Stimulated activated naive B cell treated with anti-CD40 and anti-IgM and Interleukin-4, amounts not matched to agents 10 μg/mL and 1 μg/mL and 100 μg/mL, for 72 hours (primary cell): ENCODE measurements at regions not wholly inside any gene's neighbourhood (a gene's known extent, or its start where the extent isn't known, plus 50 kb on each side); places are given as distances from the start of the nearest gene placed in this dataset.
"Not testable (repeated sequence)": the region's sequence is repeated elsewhere in the genome, so short reads cannot be mapped to it uniquely, and the experiment has no call there.

Source experiments
- ATAC-seq, 2 donors: fragments of 150-1000 bp; cut with Tn5 transposase; replicated peaks; 2 replicates each; pipeline ENCODE4 v1.10.0; 2021; ENCODE audit warnings: moderate library complexity in 1 of 2
- DNase-seq: peaks from one replicate; pipeline ENCODE4 v3.0.0; 2021
- H3K27ac Mint-ChIP-seq: one replicate; pipeline ENCODE4 v1.8.0; 2022; ENCODE audit warnings: mild to moderate bottlenecking, mixed read lengths
- H3K27me3 Mint-ChIP-seq, 2 donors: one replicate each; pipeline ENCODE4 v1.8.0; 2022; ENCODE audit warnings: mixed read lengths in 2 of 2
- H3K36me3 Mint-ChIP-seq, 2 donors: one replicate each; pipeline ENCODE4 v1.8.0; 2022; ENCODE audit warnings: mixed read lengths in 2 of 2, mild to moderate bottlenecking in 1 of 2
- H3K4me1 Mint-ChIP-seq, 2 donors: one replicate each; pipeline ENCODE4 v1.8.0; 2022; ENCODE audit warnings: mixed read lengths in 2 of 2, mild to moderate bottlenecking in 1 of 2
- H3K4me3 Mint-ChIP-seq, 2 donors: one replicate each; pipeline ENCODE4 v1.8.0; 2022; ENCODE audit warnings: mild to moderate bottlenecking in 2 of 2, mixed read lengths in 2 of 2, moderate library complexity in 1 of 2
- H3K9me3 Mint-ChIP-seq, 2 donors: one replicate each; pipeline ENCODE4 v1.8.0; 2022; ENCODE audit warnings: mixed read lengths in 2 of 2, mild to moderate bottlenecking in 1 of 2

- ATAC-seq (no peak), DNase-seq (no peak)
- H3K9me3 Mint-ChIP-seq = peaks cover 0 to 4% of the 10 kb centered on the region in 2 donors
- H3K4me1 Mint-ChIP-seq = no peaks in the 10 kb centered on the region
- no peaks in the 10 kb centered on the region for H3K27me3 Mint-ChIP-seq
- no peaks in the 10 kb centered on the region for H3K36me3 Mint-ChIP-seq
- no peak overlapping the region for H3K27ac Mint-ChIP-seq
- no peak overlapping the region for H3K4me3 Mint-ChIP-seq
Observed at GRCh38 chr4:130985371-130985770, 1889.4 kb downstream of the C4orf33 start.

- H3K27me3 Mint-ChIP-seq = no peaks in the 10 kb centered on the region
- peaks cover 3 to 6% of the 10 kb centered on the region in 2 donors for H3K9me3 Mint-ChIP-seq
- ATAC-seq = no peak
- H3K4me1 Mint-ChIP-seq = no peaks in the 10 kb centered on the region
- H3K27ac Mint-ChIP-seq = no peak overlapping the region
- no peaks in the 10 kb centered on the region for H3K36me3 Mint-ChIP-seq
- no peak for DNase-seq
- no peak overlapping the region for H3K4me3 Mint-ChIP-seq
Observed at GRCh38 chr4:130995988-130996387, 1900.0 kb downstream of the C4orf33 start.

- peaks cover 3 to 6% of the 10 kb centered on the region in 2 donors for H3K9me3 Mint-ChIP-seq
- H3K27me3 Mint-ChIP-seq = no peaks in the 10 kb centered on the region
- H3K36me3 Mint-ChIP-seq = no peaks in the 10 kb centered on the region
- ATAC-seq (no peak), DNase-seq (no peak)
- H3K27ac Mint-ChIP-seq = no peak overlapping the region
- no peaks in the 10 kb centered on the region for H3K4me1 Mint-ChIP-seq
- no peak overlapping the region for H3K4me3 Mint-ChIP-seq
Observed at GRCh38 chr4:131001371-131001770, 1905.4 kb downstream of the C4orf33 start.

GRCh38 chr4:131002132-131002531 is 1906.2 kb downstream of the C4orf33 start:
- Mint-ChIP-seq H3K27me3 (no peaks in the 10 kb centered on the region), H3K4me1 (no peaks in the 10 kb centered on the region), H3K4me3 (no peak overlapping the region), H3K9me3 (peaks cover 2% of the 10 kb centered on the region in 2 donors), H3K27ac (no peak overlapping the region), H3K36me3 (no peaks in the 10 kb centered on the region)
- no peak for DNase-seq
- no peak for ATAC-seq

- Mint-ChIP-seq H3K27ac (no peak overlapping the region), H3K36me3 (no peaks in the 10 kb centered on the region), H3K27me3 (no peaks in the 10 kb centered on the region), H3K4me3 (no peak overlapping the region), H3K4me1 (no peaks in the 10 kb centered on the region), H3K9me3 (no peaks in the 10 kb centered on the region)
- DNase-seq = no peak
- no peak for ATAC-seq
Observed at GRCh38 chr4:131006388-131006787, 1910.4 kb downstream of the C4orf33 start.

- not testable (repeated sequence) for H3K9me3 Mint-ChIP-seq, H3K36me3 Mint-ChIP-seq
Observed at GRCh38 chr4:131011961-131012360, 1916.0 kb downstream of the C4orf33 start.

GRCh38 chr4:131013226-131013625 is 1917.3 kb downstream of the C4orf33 start:
- Mint-ChIP-seq H3K27ac (no peak overlapping the region), H3K36me3 (no peaks in the 10 kb centered on the region), H3K4me1 (no peaks in the 10 kb centered on the region), H3K9me3 (peaks cover 0 to 1% of the 10 kb centered on the region in 2 donors), H3K4me3 (no peak overlapping the region), H3K27me3 (no peaks in the 10 kb centered on the region)
- ATAC-seq (no peak), DNase-seq (no peak)

More at GRCh38 chr4:131011961-131012360, 1916.0 kb downstream of the C4orf33 start:
- H3K4me1 Mint-ChIP-seq, H3K4me3 Mint-ChIP-seq, DNase-seq, H3K27ac Mint-ChIP-seq, ATAC-seq, H3K27me3 Mint-ChIP-seq: not testable (repeated sequence)

- Mint-ChIP-seq H3K4me3 (no peak overlapping the region), H3K4me1 (no peaks in the 10 kb centered on the region), H3K27ac (no peak overlapping the region), H3K9me3 (no peaks in the 10 kb centered on the region), H3K36me3 (no peaks in the 10 kb centered on the region), H3K27me3 (no peaks in the 10 kb centered on the region)
- ATAC-seq = no peak
- DNase-seq = no peak
Observed at GRCh38 chr4:131026771-131027170, 1930.8 kb downstream of the C4orf33 start.

GRCh38 chr4:131044368-131044767 is 1948.4 kb downstream of the C4orf33 start:
- ATAC-seq = no peak
- Mint-ChIP-seq H3K9me3 (no peaks in the 10 kb centered on the region), H3K36me3 (no peaks in the 10 kb centered on the region), H3K4me3 (no peak overlapping the region), H3K27me3 (no peaks in the 10 kb centered on the region), H3K4me1 (no peaks in the 10 kb centered on the region), H3K27ac (no peak overlapping the region)
- DNase-seq = no peak

GRCh38 chr4:131046821-131047220 is 1950.9 kb downstream of the C4orf33 start:
- Mint-ChIP-seq H3K36me3 (no peaks in the 10 kb centered on the region), H3K27ac (no peak overlapping the region), H3K4me1 (no peaks in the 10 kb centered on the region), H3K9me3 (no peaks in the 10 kb centered on the region), H3K27me3 (no peaks in the 10 kb centered on the region), H3K4me3 (no peak overlapping the region)
- DNase-seq (no peak), ATAC-seq (no peak)

- H3K27me3 Mint-ChIP-seq = no peaks in the 10 kb centered on the region
- ATAC-seq (no peak), DNase-seq (no peak)
- no peak overlapping the region for H3K27ac Mint-ChIP-seq
- no peaks in the 10 kb centered on the region for H3K4me1 Mint-ChIP-seq
- no peaks in the 10 kb centered on the region for H3K36me3 Mint-ChIP-seq
- peaks cover 0 to 3% of the 10 kb centered on the region in 2 donors for H3K9me3 Mint-ChIP-seq
- no peak overlapping the region for H3K4me3 Mint-ChIP-seq
Observed at GRCh38 chr4:131052646-131053045, 1956.7 kb downstream of the C4orf33 start.

- Mint-ChIP-seq H3K36me3 (no peaks in the 10 kb centered on the region), H3K27me3 (no peaks in the 10 kb centered on the region), H3K4me3 (no peak overlapping the region), H3K4me1 (no peaks in the 10 kb centered on the region), H3K27ac (no peak overlapping the region), H3K9me3 (peaks cover 0 to 3% of the 10 kb centered on the region in 2 donors)
- ATAC-seq (no peak), DNase-seq (no peak)
Observed at GRCh38 chr4:131054489-131055019, 1958.6 kb downstream of the C4orf33 start.

- Mint-ChIP-seq H3K27ac (no peak overlapping the region), H3K27me3 (no peaks in the 10 kb centered on the region)
Observed at GRCh38 chr4:131061734-131062133, 1965.8 kb downstream of the C4orf33 start.

GRCh38 chr4:131063878-131064277 is 1967.9 kb downstream of the C4orf33 start:
- peaks cover 10 to 13% of the 10 kb centered on the region in 2 donors for H3K9me3 Mint-ChIP-seq
- H3K27me3 Mint-ChIP-seq = no peaks in the 10 kb centered on the region
- H3K4me1 Mint-ChIP-seq = no peaks in the 10 kb centered on the region
- peak in 1 of 2 donors; percentile 19 for ATAC-seq
- no peak overlapping the region for H3K4me3 Mint-ChIP-seq
- no peaks in the 10 kb centered on the region for H3K36me3 Mint-ChIP-seq
- no peak overlapping the region for H3K27ac Mint-ChIP-seq
- DNase-seq = no peak

More at GRCh38 chr4:131061734-131062133, 1965.8 kb downstream of the C4orf33 start:
- DNase-seq (no peak), ATAC-seq (no peak)
- no peak overlapping the region for H3K4me3 Mint-ChIP-seq
- H3K36me3 Mint-ChIP-seq = no peaks in the 10 kb centered on the region
- peaks cover 10 to 11% of the 10 kb centered on the region in 2 donors for H3K9me3 Mint-ChIP-seq
- no peaks in the 10 kb centered on the region for H3K4me1 Mint-ChIP-seq

- Mint-ChIP-seq H3K27ac (no peak overlapping the region), H3K27me3 (no peaks in the 10 kb centered on the region), H3K36me3 (no peaks in the 10 kb centered on the region), H3K4me3 (no peak overlapping the region), H3K4me1 (no peaks in the 10 kb centered on the region), H3K9me3 (no peaks in the 10 kb centered on the region)
- no peak for ATAC-seq
- no peak for DNase-seq
Observed at GRCh38 chr4:131081069-131081468, 1985.1 kb downstream of the C4orf33 start.

- Mint-ChIP-seq H3K27ac (no peak overlapping the region), H3K9me3 (no peaks in the 10 kb centered on the region), H3K4me1 (no peaks in the 10 kb centered on the region), H3K27me3 (no peaks in the 10 kb centered on the region), H3K36me3 (no peaks in the 10 kb centered on the region), H3K4me3 (no peak overlapping the region)
- DNase-seq (no peak), ATAC-seq (no peak)
Observed at GRCh38 chr4:131084997-131085396, 1989.0 kb downstream of the C4orf33 start.
